Tibial nerve (tissue), 4 donors: ENCODE measurements at regions not wholly inside any gene's neighbourhood (a gene's known extent, or its start where the extent isn't known, plus 50 kb on each side); places are given as distances from the start of the nearest gene placed in this dataset.

Source experiments
- DNase-seq, 2 donors: peaks; one replicate each; pipeline ENCODE4 v3.0.0-alpha.2; 2019; ENCODE audit warnings: low spot score in 2 of 2
- H3K27ac ChIP-seq, 4 donors: fragments of 200-600 bp; sonication (generic) in 3 of 4; one replicate each; pipeline ENCODE4 v1.5.1; 2017 to 2019; ENCODE audit warnings: mild to moderate bottlenecking in 1 of 4
- H3K27me3 ChIP-seq, 2 donors: fragments of 200-600 bp; sonication (generic) in 1 of 2; one replicate each; pipeline versions ENCODE4 v1.5.1 to v1.6.0; 2017 to 2019
- H3K36me3 ChIP-seq, 3 donors: fragments of 200-600 bp; sonication (generic); one replicate each; pipeline ENCODE4 v1.5.1; 2018 to 2019
- H3K4me1 ChIP-seq, 4 donors: fragments of 200-600 bp; sonication (generic) in 3 of 4; one replicate each; pipeline ENCODE4 v1.5.1; 2017 to 2019
- H3K4me3 ChIP-seq, 4 donors: fragments of 200-600 bp; sonication (generic) in 3 of 4; one replicate each; pipeline ENCODE4 v1.5.1; 2017 to 2019; ENCODE audit warnings: mild to moderate bottlenecking in 1 of 4, moderate library complexity in 1 of 4
- H3K9me3 ChIP-seq, 4 donors: fragments of 200-600 bp; sonication (generic) in 3 of 4; one replicate each; pipeline ENCODE4 v1.5.1; 2017 to 2019
- CTCF ChIP-seq, 5 experiments: fragments of 200-600 bp in 3 of 5; fragments of 450-650 bp in 2 of 5; sonication (generic) in 3 of 5; IDR thresholded peaks; one replicate each; pipeline ENCODE4 v1.5.1; 2016 to 2019; ENCODE audit warnings: antibody characterized with exemption in 5 of 5, mild to moderate bottlenecking in 3 of 5, moderate library complexity in 2 of 5
- EP300 ChIP-seq, 2 donors: sonication (generic); formaldehyde crosslinking; IDR thresholded peaks; one replicate each; pipeline ENCODE4 v1.6.1; 2017; ENCODE audit warnings: antibody characterized with exemption in 2 of 2, mild to moderate bottlenecking in 1 of 2
- POLR2A ChIP-seq, 2 donors: fragments of 450-650 bp; IDR thresholded peaks; one replicate each; pipeline ENCODE4 v1.6.1; 2017; ENCODE audit warnings: antibody characterized with exemption in 2 of 2, mild to moderate bottlenecking in 2 of 2, moderate library complexity in 2 of 2
- WGBS, 2 donors: methylation state at CpG; one replicate each; pipeline ENCODE4 v1.1.5; 2018; 5-methylcytosine and 5-hydroxymethylcytosine counted together

GRCh38 chr16:6835516-6835915, 497.1 kb upstream of the RBFOX1 start:
- WGBS, 2 donors: 84 to 93% methylated on average over 2 of the region's 2 CpGs
- no peak overlapping the region for H3K4me3 ChIP-seq

DNA sequence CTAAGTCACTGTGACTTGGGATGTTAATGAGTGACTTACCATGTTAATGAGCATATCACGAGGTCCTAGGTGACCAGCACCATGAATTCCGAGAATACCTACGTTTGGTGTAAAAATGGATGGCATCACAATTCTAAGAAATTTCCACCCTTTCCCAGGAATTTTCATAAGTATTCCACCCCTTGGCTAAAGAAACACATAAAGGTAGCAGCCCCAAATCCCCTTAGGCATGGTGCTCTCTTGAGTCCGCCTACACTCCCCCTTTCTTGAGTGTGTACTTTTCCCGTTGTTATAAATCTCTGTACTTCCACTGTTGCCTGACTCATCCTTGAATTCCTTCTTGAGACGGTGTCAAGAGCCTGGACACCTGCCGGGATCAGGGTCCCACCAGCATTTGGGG, 504.0 kb upstream of the RBFOX1 start:
- Histone ChIP-seq H3K4me3 (no peak overlapping the region), H3K9me3 (no peaks in the 10 kb centered on the region), H3K27me3 (no peaks in the 10 kb centered on the region), H3K27ac (no peak overlapping the region), H3K36me3 (no peaks in the 10 kb centered on the region), H3K4me1 (no peaks in the 10 kb centered on the region)
- 74 to 87% methylated on average over 7 of the region's 7 CpGs for WGBS, 2 donors
- no peak for DNase-seq
- TF ChIP-seq CTCF (IDR thresholded peaks at IDR 0.05) (no peak), EP300 (IDR thresholded peaks at IDR 0.05) (no peak), POLR2A (IDR thresholded peaks at IDR 0.05) (no peak)

More at GRCh38 chr16:6835516-6835915, 497.1 kb upstream of the RBFOX1 start:
- H3K4me1 ChIP-seq: no peaks in the 10 kb centered on the region
- H3K27me3 ChIP-seq: no peaks in the 10 kb centered on the region
- H3K9me3 ChIP-seq: peaks cover 0 to 9% (median 0%) of the 10 kb centered on the region in 4 donors
- no peak overlapping the region for H3K27ac ChIP-seq
- TF ChIP-seq CTCF (IDR thresholded peaks at IDR 0.05): no peak
- no peak for TF ChIP-seq POLR2A (IDR thresholded peaks at IDR 0.05)
- no peak for TF ChIP-seq EP300 (IDR thresholded peaks at IDR 0.05)
- no peaks in the 10 kb centered on the region for H3K36me3 ChIP-seq
- DNase-seq: no peak

DNA sequence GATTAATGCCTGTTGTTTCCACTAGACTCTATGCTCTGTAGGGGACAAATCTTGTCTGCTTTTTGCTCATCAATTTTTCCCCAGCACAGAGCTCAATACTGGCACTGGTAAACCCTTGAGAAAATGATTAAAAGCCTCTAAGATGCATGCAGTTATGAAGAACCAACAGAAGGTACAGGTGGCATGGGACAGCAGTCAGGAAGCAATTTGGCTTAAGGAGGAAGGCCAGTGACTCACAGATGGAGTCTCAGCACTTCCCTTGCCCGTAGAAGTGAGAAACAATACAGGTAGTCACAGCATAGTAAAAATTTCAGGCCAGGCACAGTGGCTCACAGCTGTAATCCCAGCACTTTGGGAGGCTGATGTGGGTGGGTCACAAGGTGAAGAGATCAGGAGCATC, 504.7 kb upstream of the RBFOX1 start:
- no peak overlapping the region for H3K27ac ChIP-seq
- no peaks in the 10 kb centered on the region for H3K9me3 ChIP-seq
- DNase-seq: no peak
- no peaks in the 10 kb centered on the region for H3K4me1 ChIP-seq
- 55 to 58% methylated on average over 1 of the region's 1 CpG for WGBS, 2 donors
- no peaks in the 10 kb centered on the region for H3K36me3 ChIP-seq
- H3K4me3 ChIP-seq: no peak overlapping the region
- H3K27me3 ChIP-seq: no peaks in the 10 kb centered on the region
- TF ChIP-seq CTCF (IDR thresholded peaks at IDR 0.05) (no peak), EP300 (IDR thresholded peaks at IDR 0.05) (no peak), POLR2A (IDR thresholded peaks at IDR 0.05) (no peak)

GRCh38 chr16:6827267-6827666, 505.4 kb upstream of the RBFOX1 start:
- Histone ChIP-seq H3K27ac (no peak overlapping the region), H3K4me3 (no peak overlapping the region), H3K27me3 (no peaks in the 10 kb centered on the region), H3K36me3 (no peaks in the 10 kb centered on the region), H3K4me1 (no peaks in the 10 kb centered on the region), H3K9me3 (no peaks in the 10 kb centered on the region)
- no peak for TF ChIP-seq POLR2A (IDR thresholded peaks at IDR 0.05)
- peak in 1 of 2 donors; percentile 71 for TF ChIP-seq EP300 (IDR thresholded peaks at IDR 0.05)
- no peak for DNase-seq
- WGBS, 2 donors: 50 to 56% methylated on average over 4 of the region's 4 CpGs

- H3K27ac ChIP-seq: no peak overlapping the region
- no peaks in the 10 kb centered on the region for H3K9me3 ChIP-seq
- no peaks in the 10 kb centered on the region for H3K4me1 ChIP-seq
- no peak overlapping the region for H3K4me3 ChIP-seq
- 69 to 79% methylated on average over 4 of the region's 4 CpGs for WGBS, 2 donors
- no peak for DNase-seq
- TF ChIP-seq CTCF (IDR thresholded peaks at IDR 0.05): no peak
- no peak for TF ChIP-seq EP300 (IDR thresholded peaks at IDR 0.05)
- no peak for TF ChIP-seq POLR2A (IDR thresholded peaks at IDR 0.05)
- no peaks in the 10 kb centered on the region for H3K27me3 ChIP-seq
- H3K36me3 ChIP-seq: no peaks in the 10 kb centered on the region
These were observed 510.6 kb upstream of the RBFOX1 start for GRCh38 chr16:6822041-6822440.

- no peaks in the 10 kb centered on the region for H3K9me3 ChIP-seq
- peaks cover 0 to 5% (median 0%) of the 10 kb centered on the region in 4 donors for H3K4me1 ChIP-seq
- WGBS, 2 donors: 37 to 43% methylated on average over 3 of the region's 3 CpGs
- H3K36me3 ChIP-seq: no peaks in the 10 kb centered on the region
- no peak for DNase-seq
- no peak overlapping the region for H3K4me3 ChIP-seq
- TF ChIP-seq EP300 (IDR thresholded peaks at IDR 0.05) (no peak), CTCF (IDR thresholded peaks at IDR 0.05) (no peak), POLR2A (IDR thresholded peaks at IDR 0.05) (no peak)
- peak overlapping the region in 2 of 4 donors; percentile 57 to 64 for H3K27ac ChIP-seq
- no peaks in the 10 kb centered on the region for H3K27me3 ChIP-seq
These were observed 528.2 kb upstream of the RBFOX1 start for GRCh38 chr16:6804461-6804860.
